ENCODE measurements at regions not wholly inside any gene's neighbourhood (a gene's known extent, or its start where the extent isn't known, plus 50 kb on each side); places are given as distances from the start of the nearest gene placed in this dataset.

GRCh38 chr13:34730961-34731360, 211.1 kb upstream of the NBEA start:
- TF ChIP-seq CTCF (IDR thresholded peaks at IDR 0.05), result no peak

DNA sequence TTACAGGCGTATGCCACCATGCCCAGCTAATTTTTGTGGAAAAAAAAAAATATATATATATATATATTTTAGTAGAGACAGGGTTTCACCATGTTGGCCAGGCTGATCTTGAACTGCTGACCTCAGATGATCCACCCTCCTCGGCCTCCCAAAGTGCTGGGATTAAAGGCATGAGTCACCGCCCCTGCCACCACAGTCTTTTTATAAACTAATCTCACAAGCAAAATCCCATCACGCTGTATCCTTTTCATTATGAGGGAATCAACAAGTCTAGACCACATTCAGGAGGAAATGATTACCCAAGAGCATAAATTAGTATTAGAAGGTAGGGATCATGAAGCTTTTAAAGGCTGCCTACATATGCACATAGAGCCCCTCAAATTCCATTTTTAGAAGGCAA, 210.6 kb upstream of the NBEA start:
- TF ChIP-seq CTCF (IDR thresholded peaks at IDR 0.05), result no peak

GRCh38 chr13:34733721-34734120, 208.3 kb upstream of the NBEA start:
- no peak for TF ChIP-seq CTCF (IDR thresholded peaks at IDR 0.05)

GRCh38 chr13:34734932-34735331, 207.1 kb upstream of the NBEA start:
- TF ChIP-seq CTCF (IDR thresholded peaks at IDR 0.05), result no peak

DNA sequence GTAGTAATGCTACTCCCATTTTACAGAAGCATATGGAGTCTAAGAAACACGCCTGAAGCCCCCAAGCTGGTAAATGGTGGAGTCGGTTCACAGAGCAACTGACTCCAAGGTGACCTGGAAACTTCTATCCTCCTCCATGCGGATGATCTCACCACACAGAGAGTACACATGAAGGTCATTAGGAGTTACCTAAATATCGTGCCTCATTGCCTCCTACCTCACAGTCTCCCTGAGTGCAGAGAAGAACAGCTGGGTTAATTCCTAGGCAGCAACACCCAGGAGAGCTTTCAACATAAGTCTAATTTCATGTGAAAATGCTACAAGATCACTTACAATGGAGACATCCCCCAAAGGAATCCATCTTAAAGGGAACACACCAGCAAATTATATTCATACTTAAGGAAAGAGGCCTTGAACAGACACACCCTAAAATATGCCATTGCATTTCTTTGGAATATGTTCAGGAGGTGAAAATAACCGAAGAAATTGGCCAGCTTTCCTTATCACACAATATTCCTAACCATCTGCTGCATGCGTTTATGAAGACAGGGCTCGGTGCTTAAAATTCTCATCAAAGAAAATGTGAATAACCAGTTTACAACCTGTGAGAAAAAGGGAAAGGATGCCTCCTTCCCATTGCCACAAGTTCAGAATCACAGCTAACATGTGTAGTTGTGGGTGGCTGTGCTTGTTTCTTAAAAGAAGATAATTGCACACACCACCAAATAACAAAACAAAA, 203.6 kb upstream of the NBEA start:
- TF ChIP-seq CTCF (IDR thresholded peaks at IDR 0.05), result no peak

DNA sequence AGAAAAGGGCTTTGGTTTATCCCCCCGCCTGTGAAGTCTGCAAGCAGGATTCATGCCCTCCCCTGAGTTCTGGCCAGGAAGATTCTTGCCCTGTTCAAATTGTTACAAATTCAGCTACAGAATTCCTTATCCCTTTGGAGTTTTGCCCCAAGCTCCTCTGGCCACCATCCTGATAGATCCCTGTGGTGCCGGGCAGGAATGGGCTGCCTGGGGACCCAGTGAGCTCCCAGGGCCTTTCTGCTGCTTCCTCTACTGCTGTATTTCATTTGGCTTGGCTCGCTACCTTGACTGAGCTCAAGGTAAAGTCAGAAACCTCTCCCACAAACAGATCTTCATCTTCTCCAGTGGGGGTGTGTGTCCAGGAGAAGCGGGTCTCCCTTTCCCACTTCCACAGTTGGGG, 194.6 kb upstream of the NBEA start:
- TF ChIP-seq CTCF (IDR thresholded peaks at IDR 0.05), result no peak

- TF ChIP-seq CTCF (IDR thresholded peaks at IDR 0.05), result no peak
These were observed 194.0 kb upstream of the NBEA start for GRCh38 chr13:34748073-34748472.

DNA sequence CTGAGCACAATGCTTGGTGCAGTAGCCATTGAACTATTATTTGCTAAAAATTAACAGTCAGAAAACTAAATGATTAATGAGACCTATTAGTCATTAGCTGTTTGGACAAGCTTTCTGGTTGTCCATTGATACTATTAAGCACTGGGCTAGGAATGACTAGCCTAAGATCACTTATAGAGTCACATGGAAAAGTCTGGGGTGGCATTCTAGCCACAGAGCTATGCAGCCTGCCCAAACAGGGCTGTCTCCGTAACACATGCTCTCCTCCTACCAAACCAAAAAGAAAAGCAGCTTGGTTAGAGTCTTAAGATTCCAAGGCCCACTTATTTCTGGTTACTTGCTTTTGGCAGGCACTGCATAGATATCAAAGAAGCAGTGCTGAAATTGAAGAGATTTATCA, 193.5 kb upstream of the NBEA start:
- no peak for TF ChIP-seq CTCF (IDR thresholded peaks at IDR 0.05)
